MCF 10A (cell line): ENCODE measurements at regions not wholly inside any gene's neighbourhood (a gene's known extent, or its start where the extent isn't known, plus 50 kb on each side); places are given as distances from the start of the nearest gene placed in this dataset.
A peak's percentile ranks its signal among the peaks of the same experiment; 100 is the strongest.

Source experiments
- BruUV-seq: library from RNA; stranded (reverse); fragments of 400-500 nt; replicated peaks from 2 replicates; lab custom pipeline; 2021; lab: Mats Ljungman, UMichigan
- CTCF ChIA-PET: fragments of 300-600 bp; sonication (Branson Sonifier 250); formaldehyde crosslinking; extraction: SDS; loops from one replicate; lab custom pipeline; 2021; ENCODE audit warnings: antibody characterized with exemption, inconsistent platforms; lab: Yijun Ruan, JAX
- POLR2A ChIA-PET: fragments of 300-600, 350-650 bp; sonication (Branson Sonifier 250); formaldehyde crosslinking; extraction: SDS; loops from one replicate; lab custom pipeline; 2020; ENCODE audit warnings: antibody characterized with exemption, inconsistent platforms; lab: Yijun Ruan, JAX
- DNase-seq: peaks from one replicate; pipeline ENCODE4 v3.0.0-alpha.2; 2018; ENCODE audit not compliant: unreplicated experiment
- H3K27ac Mint-ChIP-seq: one replicate; pipeline ENCODE4 v1.8.0; 2022; ENCODE audit warnings: mild to moderate bottlenecking, low read depth, mixed read lengths; ENCODE audit not compliant: unreplicated experiment
- H3K27me3 Mint-ChIP-seq: one replicate; pipeline ENCODE4 v1.8.0; 2022; ENCODE audit warnings: mixed read lengths; ENCODE audit not compliant: insufficient read depth, unreplicated experiment
- H3K36me3 Mint-ChIP-seq: one replicate; pipeline ENCODE4 v1.8.0; 2022; ENCODE audit warnings: mild to moderate bottlenecking, moderate library complexity, mixed read lengths; ENCODE audit not compliant: insufficient read depth, unreplicated experiment
- H3K4me1 Mint-ChIP-seq: one replicate; pipeline ENCODE4 v1.8.0; 2022; ENCODE audit warnings: mixed read lengths; ENCODE audit not compliant: insufficient read depth, unreplicated experiment
- H3K4me3 Mint-ChIP-seq: one replicate; pipeline ENCODE4 v1.8.0; 2022; ENCODE audit warnings: mild to moderate bottlenecking, moderate library complexity, mixed read lengths; ENCODE audit not compliant: unreplicated experiment
- H3K9me3 Mint-ChIP-seq: one replicate; pipeline ENCODE4 v1.8.0; 2022; ENCODE audit warnings: mixed read lengths; ENCODE audit not compliant: unreplicated experiment
- CTCF ChIP-seq: fragments of 200-600 bp; IDR thresholded peaks from one replicate; pipeline ENCODE4 v1.8.0; 2022; ENCODE audit warnings: antibody characterized with exemption, mild to moderate bottlenecking; ENCODE audit not compliant: unreplicated experiment
- intact Hi-C: fragments of 100-400 bp; cut with micrococcal nuclease; formaldehyde crosslinking; loops from 2 replicates; pipeline ENCODE4 v1.14.1; 2022

GRCh38 chr6:53433951-53434285 is 85.2 kb upstream of the ELOVL5 start:
- no peaks in the 10 kb centered on the region for H3K9me3 Mint-ChIP-seq
- H3K36me3 Mint-ChIP-seq, result no peaks in the 10 kb centered on the region
- no peak overlapping the region for H3K4me3 Mint-ChIP-seq
- no peak for DNase-seq
- TF ChIP-seq CTCF, result no peak
- H3K27ac Mint-ChIP-seq, result peak overlapping the region; percentile 77
- no peaks in the 10 kb centered on the region for H3K27me3 Mint-ChIP-seq
- intact Hi-C loops, result no loop called here
- H3K4me1 Mint-ChIP-seq, result peaks cover 26% of the 10 kb centered on the region
- BruUV-seq, result no TSS peak
- ChIA-PET CTCF (interaction anchor here (0.7 to 2.1 kb wide), 8 partner anchors 24 to 263 kb away, joined by 3 to 8 read pairs (median 3); no protein-coding TSS in a partner anchor), POLR2A (interaction anchor here (0.7 to 3.8 kb wide), 11 partner anchors 23 to 361 kb away, joined by 3 to 24 read pairs (median 3); partner anchors contain the start of genes ELOVL5 and LRRC1)

- no peaks in the 10 kb centered on the region for H3K27me3 Mint-ChIP-seq
- ChIA-PET POLR2A (interaction anchor here (0.6 to 3.8 kb wide), 14 partner anchors 8 to 1436 kb away, joined by 3 to 24 read pairs (median 3); partner anchors contain the start of genes ELOVL5 and LRRC1), CTCF (interaction anchor here (0.6 to 2.1 kb wide), 13 partner anchors 10 to 262 kb away, joined by 3 to 8 read pairs (median 3); no protein-coding TSS in a partner anchor)
- peaks cover 26% of the 10 kb centered on the region for H3K4me1 Mint-ChIP-seq
- no peak overlapping the region for H3K4me3 Mint-ChIP-seq
- no peaks in the 10 kb centered on the region for H3K9me3 Mint-ChIP-seq
- no TSS peak for BruUV-seq
- H3K27ac Mint-ChIP-seq, result peak overlapping the region; percentile 77
- DNase-seq, result no peak
- H3K36me3 Mint-ChIP-seq, result no peaks in the 10 kb centered on the region
- intact Hi-C loops, result no loop called here
- TF ChIP-seq CTCF, result no peak
These were observed 84.7 kb upstream of the ELOVL5 start for GRCh38 chr6:53433261-53433950.

- no peaks in the 10 kb centered on the region for H3K36me3 Mint-ChIP-seq
- POLR2A ChIA-PET, result interaction anchor here (0.6 to 3.8 kb wide), 14 partner anchors 9 to 1436 kb away, joined by 3 to 24 read pairs (median 3); partner anchors contain the start of genes ELOVL5 and LRRC1
- BruUV-seq, result no TSS peak
These were observed 83.8 kb upstream of the ELOVL5 start for GRCh38 chr6:53432318-53433161.

More at GRCh38 chr6:53432318-53433161, 83.8 kb upstream of the ELOVL5 start:
- Mint-ChIP-seq H3K9me3 (no peaks in the 10 kb centered on the region), H3K4me1 (peaks cover 20% of the 10 kb centered on the region), H3K4me3 (no peak overlapping the region), H3K27ac (peak overlapping the region; percentile 77), H3K27me3 (no peaks in the 10 kb centered on the region)
- TF ChIP-seq CTCF, result no peak
- peak; percentile 90 for DNase-seq
- CTCF ChIA-PET, result interaction anchor here (0.6 to 2.1 kb wide), 11 partner anchors 10 to 261 kb away, joined by 3 to 8 read pairs (median 3); no protein-coding TSS in a partner anchor
- intact Hi-C loops, result no loop called here
